A673 (cell line): ENCODE measurements at regions not wholly inside any gene's neighbourhood (a gene's known extent, or its start where the extent isn't known, plus 50 kb on each side); places are given as distances from the start of the nearest gene placed in this dataset.

Source experiments
- BruUV-seq: library from RNA; stranded (reverse); fragments of 400-500 nt; replicated peaks from 2 replicates; lab custom pipeline; 2021; lab: Mats Ljungman, UMichigan
- CTCF ChIA-PET: fragments of 300-600 bp; sonication (Branson Sonifier 250); formaldehyde crosslinking; loops from one replicate; lab custom pipeline; 2022; ENCODE audit warnings: antibody characterized with exemption; lab: Charles Lee
- POLR2A ChIA-PET: fragments of 300-600 bp; sonication (Branson Sonifier 250); formaldehyde crosslinking; loops from one replicate; lab custom pipeline; 2022; ENCODE audit warnings: antibody characterized with exemption; ENCODE audit not compliant: low non-redundant PET; lab: Charles Lee
- DNase-seq: peaks from one replicate; pipeline ENCODE4 v3.0.0-alpha.2; 2015; ENCODE audit warnings: low spot score
- H3K27ac ChIP-seq: fragments of 200-600 bp; sonication (generic); 2 replicates; pipeline ENCODE4 v1.5.1; 2016; ENCODE audit warnings: mixed run types, low read depth, mild to moderate bottlenecking, mixed read lengths, antibody characterized with exemption, low read length; ENCODE audit not compliant: poor library complexity, severe bottlenecking
- H3K27me3 ChIP-seq: fragments of 200-600 bp; sonication (generic); replicated peaks from 2 replicates; pipeline ENCODE4 v1.6.1; 2017; ENCODE audit warnings: mixed run types, low read depth, mild to moderate bottlenecking, mixed read lengths, antibody characterized with exemption, low read length; ENCODE audit not compliant: insufficient read depth, poor library complexity
- H3K36me3 ChIP-seq: fragments of 200-600 bp; sonication (generic); 2 replicates; pipeline ENCODE4 v1.6.1; 2016; ENCODE audit warnings: mixed run types, mild to moderate bottlenecking, mixed read lengths, antibody characterized with exemption, low read length; ENCODE audit not compliant: insufficient read depth, poor library complexity, severe bottlenecking
- H3K4me1 ChIP-seq: fragments of 200-600 bp; sonication (generic); 2 replicates; pipeline ENCODE4 v1.6.1; 2017; ENCODE audit warnings: mixed run types, mild to moderate bottlenecking, mixed read lengths, antibody characterized with exemption, low read length; ENCODE audit not compliant: insufficient read depth, poor library complexity, severe bottlenecking
- H3K4me3 ChIP-seq: fragments of 200-600 bp; sonication (generic); 2 replicates; pipeline ENCODE4 v1.5.1; 2016; ENCODE audit warnings: low read depth, mixed run types, mild to moderate bottlenecking, mixed read lengths, low read length; ENCODE audit not compliant: poor library complexity, severe bottlenecking
- H3K9me3 ChIP-seq: fragments of 200-600 bp; sonication (generic); 2 replicates; pipeline ENCODE4 v1.6.1; 2016; ENCODE audit warnings: mixed run types, low read depth, mild to moderate bottlenecking, mixed read lengths, antibody characterized with exemption, low read length; ENCODE audit not compliant: poor library complexity, severe bottlenecking
- CTCF ChIP-seq: fragments of 300-800, 200-600 bp; sonication (generic); conservative IDR thresholded peaks from 2 replicates; pipeline ENCODE4 v1.5.1; 2017; ENCODE audit warnings: low read depth, mild to moderate bottlenecking, antibody characterized with exemption, low read length, moderate library complexity, mixed read lengths
- EZH2 ChIP-seq: fragments of 200-600 bp; sonication (generic); IDR thresholded peaks from 2 replicates; pipeline ENCODE4 v1.6.1; 2017; ENCODE audit warnings: borderline replicate concordance, low read depth, mild to moderate bottlenecking, mixed read lengths, antibody characterized with exemption, low read length; ENCODE audit not compliant: poor library complexity, severe bottlenecking
- intact Hi-C: fragments of 100-400 bp; cut with micrococcal nuclease; formaldehyde crosslinking; loops from one replicate; pipeline ENCODE4 v1.10.0; 2022; ENCODE audit not compliant: unreplicated experiment

- POLR2A ChIA-PET = no interaction called here
- CTCF ChIA-PET = no interaction called here
- Histone ChIP-seq H3K4me1 (no peaks in the 10 kb centered on the region), H3K9me3 (no peaks in the 10 kb centered on the region), H3K27me3 (peaks cover 5% of the 10 kb centered on the region), H3K27ac (no peak overlapping the region), H3K4me3 (no peak overlapping the region), H3K36me3 (no peaks in the 10 kb centered on the region)
- no peak for DNase-seq
- TF ChIP-seq CTCF (no peak), EZH2 (no peak)
- BruUV-seq = no TSS peak
- intact Hi-C loops = no loop called here
Measured at GRCh38 chr22:35197886-35198285, 59.4 kb upstream of the HMGXB4 start.

- POLR2A ChIA-PET = no interaction called here
- intact Hi-C loops = no loop called here
- no TSS peak for BruUV-seq
- no peak for TF ChIP-seq EZH2
- no peak for TF ChIP-seq CTCF
- H3K27me3 ChIP-seq = peaks cover 5% of the 10 kb centered on the region
- CTCF ChIA-PET = no interaction called here
- DNase-seq = no peak
- H3K4me1 ChIP-seq = no peaks in the 10 kb centered on the region
- no peak overlapping the region for H3K4me3 ChIP-seq
- no peaks in the 10 kb centered on the region for H3K9me3 ChIP-seq
- H3K27ac ChIP-seq = no peak overlapping the region
- no peaks in the 10 kb centered on the region for H3K36me3 ChIP-seq
Measured at GRCh38 chr22:35198738-35199137, 58.6 kb upstream of the HMGXB4 start.

GRCh38 chr22:35202376-35202775 is 54.9 kb upstream of the HMGXB4 start:
- Histone ChIP-seq H3K4me3 (no peak overlapping the region), H3K9me3 (no peaks in the 10 kb centered on the region), H3K36me3 (no peaks in the 10 kb centered on the region), H3K27ac (no peak overlapping the region), H3K27me3 (peaks cover under 1% of the 10 kb centered on the region), H3K4me1 (no peaks in the 10 kb centered on the region)
- no peak for TF ChIP-seq CTCF
- TF ChIP-seq EZH2 = no peak
- intact Hi-C loops = no loop called here
- CTCF ChIA-PET = no interaction called here
- POLR2A ChIA-PET = no interaction called here
- no TSS peak for BruUV-seq
- DNase-seq = no peak
